ENCODE measurements at regions not wholly inside any gene's neighbourhood (a gene's known extent, or its start where the extent isn't known, plus 50 kb on each side); places are given as distances from the start of the nearest gene placed in this dataset.

- DNase-seq (ENCODE audit: low spot score) (peak; percentile 8), FAIRE-seq (no peak)
Observed at GRCh38 chr5:125129151-125129806, 382.8 kb upstream of the ZNF608 start.

DNA sequence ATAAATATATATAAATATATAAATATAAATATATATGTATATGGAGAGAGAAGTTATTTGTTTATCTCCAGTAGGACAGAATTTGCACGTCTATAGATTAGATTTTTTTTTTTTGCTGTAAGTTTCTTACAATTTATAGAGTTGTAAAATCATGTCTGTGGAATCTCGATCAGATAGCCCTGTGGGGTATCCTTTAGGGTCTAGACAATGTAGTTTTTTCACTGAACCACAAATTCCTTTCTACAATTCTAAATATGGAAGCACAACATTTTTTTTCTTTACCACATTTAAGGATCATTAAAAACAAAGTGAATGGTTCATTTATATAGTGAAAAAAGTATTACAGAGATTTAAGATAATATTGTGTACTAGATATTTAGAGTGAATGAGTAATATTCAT is 384.2 kb upstream of the ZNF608 start:
- FAIRE-seq (no peak), DNase-seq (ENCODE audit: low spot score) (no peak)

DNA sequence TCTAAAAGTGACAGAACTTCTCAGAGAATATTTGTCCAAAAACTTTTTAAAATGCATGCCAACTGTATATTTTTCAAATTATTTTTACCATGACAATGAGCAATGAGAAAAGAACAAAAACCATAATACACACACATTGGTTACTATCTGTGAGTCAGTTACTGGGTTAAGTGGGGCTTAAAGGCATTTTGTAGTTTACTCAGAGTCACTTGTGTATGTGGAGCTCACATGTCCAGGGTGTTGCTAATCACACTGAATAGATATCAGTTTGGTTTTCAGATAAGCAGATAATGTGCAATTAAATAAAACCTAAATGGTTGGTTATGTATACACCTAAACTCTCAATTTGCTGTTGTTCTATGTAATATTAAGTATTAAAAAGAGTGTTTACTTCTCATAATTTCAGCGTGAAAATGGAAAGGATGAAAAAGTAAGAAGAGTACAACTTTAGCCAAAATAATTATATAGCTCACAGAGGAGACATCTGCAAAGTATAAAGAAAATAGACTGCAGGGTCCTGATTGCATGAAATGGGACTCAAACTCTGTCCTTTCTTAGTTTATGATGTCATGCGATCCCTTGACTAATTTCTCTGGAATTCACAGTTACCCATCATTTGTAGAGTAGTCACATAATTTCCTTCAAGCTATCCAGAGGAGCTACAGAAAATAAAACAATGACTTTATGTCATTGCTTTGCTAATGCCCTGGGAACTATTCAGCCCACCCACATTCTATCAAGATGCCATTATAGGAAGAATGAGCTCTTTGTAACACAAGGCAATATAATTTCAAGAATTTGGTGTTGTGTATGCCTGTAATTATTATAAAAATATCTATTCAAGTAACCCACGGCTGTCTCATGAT is 388.0 kb upstream of the ZNF608 start:
- FAIRE-seq: peak; percentile 81
- peak; percentile 93 for DNase-seq (ENCODE audit: low spot score)

GRCh38 chr5:125137535-125137934 is 391.1 kb upstream of the ZNF608 start:
- peak; percentile 94 for DNase-seq (ENCODE audit: low spot score)
- FAIRE-seq: peak; percentile 46

- FAIRE-seq (no peak), DNase-seq (ENCODE audit: low spot score) (peak; percentile 6)
Observed at GRCh38 chr5:125138266-125138665, 391.8 kb upstream of the ZNF608 start.

DNA sequence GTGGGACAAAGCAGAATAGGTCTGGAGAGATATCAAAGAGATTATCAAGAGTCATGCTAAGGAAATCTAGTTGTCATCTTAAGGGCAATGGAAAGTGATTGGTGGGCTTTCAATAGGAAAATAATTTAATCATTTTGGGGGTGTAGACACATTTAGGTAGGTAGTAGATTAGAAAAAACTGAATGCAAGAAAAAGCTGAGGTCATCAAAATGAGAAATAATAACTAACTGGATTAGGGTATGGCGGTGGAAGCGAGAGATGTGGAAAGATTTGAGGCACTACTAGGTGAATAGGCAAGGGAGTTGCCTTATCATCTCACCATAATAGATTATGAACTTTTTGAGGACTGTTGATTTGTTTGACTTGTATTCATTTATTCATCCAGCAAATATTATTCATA is 393.2 kb upstream of the ZNF608 start:
- DNase-seq (ENCODE audit: low spot score) (no peak), FAIRE-seq (no peak)

GRCh38 chr5:125140220-125140619 is 393.8 kb upstream of the ZNF608 start:
- FAIRE-seq (no peak), DNase-seq (ENCODE audit: low spot score) (no peak)

GRCh38 chr5:125140855-125141254 is 394.4 kb upstream of the ZNF608 start:
- peak; percentile 55 for DNase-seq (ENCODE audit: low spot score)

GRCh38 chr5:125142458-125142857 is 396.0 kb upstream of the ZNF608 start:
- FAIRE-seq: no peak

More at GRCh38 chr5:125140855-125141254, 394.4 kb upstream of the ZNF608 start:
- FAIRE-seq: no peak

GRCh38 chr5:125143011-125143410 is 396.6 kb upstream of the ZNF608 start:
- FAIRE-seq: no peak
- DNase-seq (ENCODE audit: low spot score): peak; percentile 7

More at GRCh38 chr5:125142458-125142857, 396.0 kb upstream of the ZNF608 start:
- peak; percentile 46 for DNase-seq (ENCODE audit: low spot score)

GRCh38 chr5:125148076-125148475 is 401.6 kb upstream of the ZNF608 start:
- DNase-seq (ENCODE audit: low spot score) (no peak), FAIRE-seq (no peak)

DNA sequence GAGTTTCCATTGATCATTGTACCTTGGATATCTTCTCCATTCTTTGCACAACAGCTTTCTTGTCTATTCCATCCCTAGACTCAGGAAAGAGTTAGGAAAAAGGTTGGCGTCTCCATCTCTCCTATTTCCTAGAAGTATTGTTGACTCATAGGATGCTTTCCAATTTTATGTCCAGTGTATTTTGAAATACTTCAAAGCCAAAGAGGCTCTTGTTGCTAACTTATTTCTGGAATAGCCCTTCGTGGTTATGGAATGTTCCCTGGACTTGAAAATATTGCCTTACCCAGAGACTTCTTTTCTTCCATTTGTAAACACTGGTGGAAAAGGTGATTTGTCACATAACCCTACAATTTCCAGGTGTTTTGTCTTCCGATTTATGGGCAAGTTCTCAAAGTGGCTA is 402.3 kb upstream of the ZNF608 start:
- no peak for DNase-seq (ENCODE audit: low spot score)
- FAIRE-seq: no peak

DNA sequence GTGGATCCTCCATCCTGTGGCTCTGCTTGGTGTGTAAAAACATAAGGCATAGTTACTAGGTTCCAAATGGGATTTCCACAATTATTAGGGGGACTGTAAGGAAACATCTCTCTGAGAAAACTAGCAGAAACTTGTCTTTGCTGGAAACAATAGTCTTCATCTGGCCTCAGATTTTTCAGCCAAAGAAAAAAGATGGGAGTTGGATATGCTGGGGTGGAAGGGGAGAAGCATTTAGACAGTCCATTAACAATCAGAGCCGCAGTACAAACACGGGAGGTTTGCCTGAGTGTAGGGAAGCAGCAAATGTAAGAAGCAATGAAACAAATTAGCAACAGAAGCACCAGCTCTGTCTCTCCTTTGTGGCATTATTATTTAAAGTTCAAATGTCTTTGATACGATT is 402.7 kb upstream of the ZNF608 start:
- no peak for FAIRE-seq
- no peak for DNase-seq (ENCODE audit: low spot score)

GRCh38 chr5:125149527-125149926 is 403.1 kb upstream of the ZNF608 start:
- DNase-seq (ENCODE audit: low spot score) (no peak), FAIRE-seq (no peak)

GRCh38 chr5:125150041-125150669 is 403.7 kb upstream of the ZNF608 start:
- no peak for FAIRE-seq
- DNase-seq (ENCODE audit: low spot score): no peak

DNA sequence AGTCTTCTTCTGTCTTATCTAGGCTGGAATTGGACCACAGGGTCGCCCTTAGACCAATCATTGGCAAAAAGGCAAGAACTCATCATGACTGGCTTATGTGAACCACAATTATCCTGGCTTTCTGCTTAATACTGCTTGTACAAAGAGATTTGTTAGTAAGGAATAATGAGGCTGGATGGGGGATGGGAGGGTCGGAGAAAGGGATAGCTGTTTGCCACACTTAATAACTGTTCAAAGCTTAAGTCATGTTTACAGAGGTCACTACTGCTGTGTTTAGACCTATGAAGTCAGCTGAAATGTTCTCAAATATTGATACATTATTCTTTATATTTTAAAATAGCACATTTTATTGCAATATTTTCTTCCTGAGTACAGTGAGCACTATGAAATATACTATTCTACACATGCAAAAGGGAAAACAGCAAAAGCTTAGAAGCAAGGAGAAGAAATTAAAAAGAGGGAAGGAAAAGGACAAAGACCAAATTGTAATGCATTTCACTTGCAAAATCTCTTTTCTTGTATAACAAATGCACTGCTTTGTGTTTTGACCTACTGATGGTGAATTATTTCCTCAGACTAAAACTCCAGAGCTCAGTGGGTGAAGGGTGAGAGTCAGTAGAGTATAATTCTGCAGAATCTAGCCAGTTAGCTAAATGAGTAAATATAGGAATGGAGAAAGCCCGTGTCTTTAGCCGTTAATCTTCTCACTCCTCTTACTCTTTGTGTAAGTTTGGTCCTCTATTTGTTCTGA is 404.9 kb upstream of the ZNF608 start:
- FAIRE-seq (no peak), DNase-seq (ENCODE audit: low spot score) (no peak)

DNA sequence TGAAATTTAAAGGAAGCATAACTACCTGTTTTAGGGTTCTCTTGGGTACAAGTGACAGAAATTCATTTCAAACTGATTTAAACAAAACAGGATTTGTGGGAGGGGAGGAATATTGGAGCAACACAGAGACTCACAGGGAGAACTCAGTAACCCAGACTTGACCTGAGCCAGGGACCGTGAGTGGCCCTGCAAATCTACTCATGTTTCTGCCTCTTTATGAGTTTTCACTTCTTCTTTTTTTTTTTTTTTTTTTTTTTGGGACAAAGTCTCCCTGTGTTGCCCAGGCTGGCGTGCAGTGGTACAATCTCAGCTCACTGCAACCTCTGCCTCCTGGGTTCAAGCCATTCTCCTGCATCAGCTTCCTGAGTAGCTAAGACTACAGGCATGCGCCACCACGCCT is 405.6 kb upstream of the ZNF608 start:
- no peak for FAIRE-seq
- DNase-seq (ENCODE audit: low spot score): no peak

GRCh38 chr5:125152461-125153189 is 406.2 kb upstream of the ZNF608 start:
- FAIRE-seq: no peak
- DNase-seq (ENCODE audit: low spot score): no peak

- FAIRE-seq: no peak
- DNase-seq (ENCODE audit: low spot score): no peak
Observed at GRCh38 chr5:125153231-125153630, 406.8 kb upstream of the ZNF608 start.

DNA sequence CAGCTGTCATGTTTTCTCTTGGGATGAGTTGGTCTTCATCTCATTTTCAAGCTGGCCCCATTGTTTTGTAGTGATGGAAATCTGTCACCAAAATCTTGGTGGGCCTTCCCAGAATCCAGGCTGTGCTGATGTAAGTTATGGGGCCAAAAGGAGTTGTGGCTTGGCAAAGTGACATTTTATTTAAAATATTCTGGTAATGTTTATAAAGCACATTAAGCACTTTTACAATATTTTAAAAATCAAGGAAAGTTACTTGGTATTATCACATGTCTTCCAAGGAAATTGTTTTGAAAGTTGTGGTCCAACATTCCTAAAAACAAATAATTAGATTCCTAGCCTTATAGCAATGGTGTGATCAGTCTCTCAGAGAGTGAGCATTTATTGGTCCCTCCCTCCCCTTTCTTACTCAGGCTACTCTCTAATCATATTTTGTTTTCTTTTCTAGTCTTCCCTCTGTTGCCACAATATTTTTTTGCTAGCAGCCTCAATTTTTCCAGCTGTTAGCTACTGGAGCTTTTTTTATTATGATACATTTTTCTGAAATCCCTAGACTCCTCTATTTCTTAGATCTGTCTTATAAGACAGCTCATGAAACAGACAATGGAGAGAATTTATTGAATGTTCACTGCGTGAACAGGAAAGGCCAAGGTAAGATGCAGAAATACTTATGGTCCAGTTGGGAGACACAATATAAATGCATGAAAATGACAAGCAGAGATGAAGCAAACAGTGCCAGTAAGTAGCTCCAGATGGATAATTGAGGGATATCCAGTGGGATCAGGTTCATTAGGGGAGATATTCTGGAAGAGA is 408.1 kb upstream of the ZNF608 start:
- no peak for FAIRE-seq

More for the DNA sequence above, 408.1 kb upstream of the ZNF608 start:
- no peak for DNase-seq (ENCODE audit: low spot score)

Data from RCC 7860 (cell line).